SK-N-SH (cell line): ENCODE measurements at regions not wholly inside any gene's neighbourhood (a gene's known extent, or its start where the extent isn't known, plus 50 kb on each side); places are given as distances from the start of the nearest gene placed in this dataset.

ENCODE experiments used
- CTCF ChIA-PET: fragments of 300-600, 350-600 bp; formaldehyde crosslinking; extraction: SDS; loops from one replicate; lab custom pipeline; 2021; lab: Yijun Ruan, JAX
- POLR2A ChIA-PET: fragments of 350-600 bp; sonication (Branson Sonifier 250); formaldehyde crosslinking; extraction: SDS; loops from one replicate; lab custom pipeline; 2020; ENCODE audit warnings: antibody characterized with exemption, inconsistent platforms; lab: Yijun Ruan, JAX
- DNase-seq: peaks from one replicate; pipeline ENCODE4 v3.0.0; 2012
- H2AFZ ChIP-seq: fragments of 200-600 bp; sonication (generic); 2 replicates; pipeline ENCODE4 v1.8.1; 2016; ENCODE audit warnings: antibody characterized with exemption, mild to moderate bottlenecking, low read depth
- H3F3A ChIP-seq: fragments of 200-600 bp; sonication (generic); replicated peaks from 2 replicates; pipeline ENCODE3; 2016; ENCODE audit warnings: antibody characterized with exemption, mild to moderate bottlenecking; ENCODE audit not compliant: insufficient read depth
- H3K27ac ChIP-seq, 2 experiments: fragments of 200-500 bp in 1 of 2; fragments of 200-600 bp in 1 of 2; sonication (Bioruptor generic) in 1 of 2; sonication (generic), shearing (Covaris generic) in 1 of 2; 2 replicates each; pipeline versions ENCODE4 v1.5.1 to v1.6.1; 2014 to 2016; ENCODE audit warnings: low read depth in 2 of 2, inconsistent platforms in 1 of 2, low read length in 1 of 2, mild to moderate bottlenecking in 1 of 2, mixed read lengths in 1 of 2
- H3K27me3 ChIP-seq: fragments of 200-600 bp; sonication (generic), shearing (Covaris generic); 2 replicates; pipeline ENCODE4 v1.6.1; 2016; ENCODE audit warnings: mixed run types; ENCODE audit not compliant: insufficient read depth
- H3K36me3 ChIP-seq, 2 experiments: fragments of 200-500 bp in 1 of 2; fragments of 200-600 bp in 1 of 2; sonication (Bioruptor generic) in 1 of 2; sonication (generic) in 1 of 2; replicated peaks in 1 of 2; 2 replicates each; pipeline versions ENCODE3 to v1.5.1; 2014 to 2016; ENCODE audit warnings: low read length in 1 of 2, mild to moderate bottlenecking in 1 of 2; ENCODE audit not compliant: insufficient read depth in 2 of 2, control insufficient read depth in 1 of 2
- H3K4me1 ChIP-seq, 2 experiments: fragments of 200-500 bp in 1 of 2; fragments of 200-600 bp in 1 of 2; sonication (Bioruptor generic) in 1 of 2; sonication (generic), shearing (Covaris generic) in 1 of 2; 2 replicates each; pipeline versions ENCODE4 v1.5.1 to v1.6.1; 2014 to 2016; ENCODE audit warnings: low read depth in 1 of 2, low read length in 1 of 2, mixed run types in 1 of 2; ENCODE audit not compliant: insufficient read depth in 2 of 2, control insufficient read depth in 1 of 2
- H3K4me2 ChIP-seq: fragments of 200-600 bp; sonication (generic), shearing (Covaris generic); 2 replicates; pipeline ENCODE4 v1.6.1; 2017; ENCODE audit warnings: mixed run types
- H3K4me3 ChIP-seq, 2 experiments: fragments of 200-500 bp in 1 of 2; fragments of 200-600 bp in 1 of 2; sonication (Bioruptor generic) in 1 of 2; sonication (generic), shearing (Covaris generic) in 1 of 2; 2 replicates each; pipeline versions ENCODE4 v1.5.1 to v1.8.1; 2014 to 2016; ENCODE audit warnings: low read depth in 2 of 2, inconsistent platforms in 1 of 2, low read length in 1 of 2, mild to moderate bottlenecking in 1 of 2, mixed read lengths in 1 of 2, moderate library complexity in 1 of 2
- H3K79me2 ChIP-seq: fragments of 200-600 bp; sonication (generic); 2 replicates; pipeline ENCODE4 v1.8.1; 2017; ENCODE audit warnings: mild to moderate bottlenecking; ENCODE audit not compliant: insufficient read depth
- H3K9ac ChIP-seq: fragments of 200-600 bp; sonication (generic); 2 replicates; pipeline ENCODE4 v1.6.1; 2017; ENCODE audit warnings: mixed run types
- H3K9me2 ChIP-seq: fragments of 200-600 bp; sonication (generic); 2 replicates; pipeline ENCODE4 v1.6.1; 2017; ENCODE audit warnings: mixed run types
- H3K9me3 ChIP-seq: fragments of 200-600 bp; sonication (generic); 2 replicates; pipeline ENCODE4 v1.6.1; 2017; ENCODE audit warnings: mixed run types, mild to moderate bottlenecking, moderate library complexity
- H4K20me1 ChIP-seq: fragments of 200-600 bp; sonication (generic); 2 replicates; pipeline ENCODE4 v1.6.1; 2017; ENCODE audit warnings: mild to moderate bottlenecking, mixed run types; ENCODE audit not compliant: insufficient read depth
- CTCF ChIP-seq: fragments of 200-600 bp; sonication (generic); IDR thresholded peaks from 2 replicates; pipeline ENCODE4 v1.6.1; 2017; ENCODE audit warnings: antibody characterized with exemption, mild to moderate bottlenecking, moderate library complexity
- ELF1 ChIP-seq: IDR thresholded peaks from 2 replicates; pipeline ENCODE4 v1.4.0; 2012
- EP300 ChIP-seq, 2 experiments: IDR thresholded peaks; 2 replicates each; pipeline versions ENCODE4 v1.4.0 to v1.6.1; 2012; ENCODE audit warnings: borderline replicate concordance in 1 of 2, low read depth in 1 of 2, low read length in 1 of 2
- EZH2phosphoT487 ChIP-seq: fragments of 200-600 bp; sonication (generic); IDR thresholded peaks from 2 replicates; pipeline ENCODE4 v1.6.1; 2017; ENCODE audit warnings: low read depth, mixed run types, mild to moderate bottlenecking, antibody characterized with exemption, moderate library complexity, borderline replicate concordance
- FOSL2 ChIP-seq: IDR thresholded peaks from 2 replicates; pipeline ENCODE4 v1.4.0; 2012; ENCODE audit warnings: low read depth, mild to moderate bottlenecking, moderate library complexity, borderline replicate concordance
- GABPA ChIP-seq: IDR thresholded peaks from 2 replicates; pipeline ENCODE4 v1.4.0; 2012; ENCODE audit warnings: low read depth, mild to moderate bottlenecking
- MXI1 ChIP-seq: IDR thresholded peaks from 2 replicates; pipeline ENCODE4 v1.6.1; 2012; ENCODE audit warnings: mild to moderate bottlenecking, low read depth, low read length, improper control_type of control experiment
- NFIC ChIP-seq: IDR thresholded peaks from 2 replicates; pipeline ENCODE4 v1.4.0; 2012; ENCODE audit warnings: borderline replicate concordance
- RCOR1 ChIP-seq: fragments of 150-350 bp; IDR thresholded peaks from 2 replicates; pipeline ENCODE4 v1.6.1; 2017; ENCODE audit warnings: antibody characterized with exemption, low read length
- SIN3A ChIP-seq: IDR thresholded peaks from 2 replicates; pipeline ENCODE4 v1.6.1; 2012; ENCODE audit warnings: low read depth, mild to moderate bottlenecking, low read length, moderate library complexity, borderline replicate concordance
- SMC3 ChIP-seq: IDR thresholded peaks from 2 replicates; pipeline ENCODE4 v1.6.1; 2012; ENCODE audit warnings: low read depth, low read length, improper control_type of control experiment
- YY1 ChIP-seq: IDR thresholded peaks from 2 replicates; pipeline ENCODE4 v1.4.0; 2012; ENCODE audit warnings: low read depth, mild to moderate bottlenecking
- WGBS: methylation state at CpG from one replicate; pipeline ENCODE4 v1.1.6; 2017; ENCODE audit warnings: low lambda C conversion rate; 5-methylcytosine and 5-hydroxymethylcytosine counted together
- TF ChIP-seq, protein P1 (sequence below): IDR thresholded peaks from 2 replicates; pipeline ENCODE4 v1.4.0; 2012; ENCODE audit warnings: low read depth, borderline replicate concordance
- TF ChIP-seq, protein P2 (sequence below): fragments of 150-350 bp; IDR thresholded peaks from 2 replicates; pipeline ENCODE4 v1.6.1; 2016; ENCODE audit warnings: mild to moderate bottlenecking, low read depth, low read length

GRCh38 chr9:80632041-80632440 is 1057.3 kb downstream of the TLE1 start (continued):
- TF ChIP-seq, protein P1, sequence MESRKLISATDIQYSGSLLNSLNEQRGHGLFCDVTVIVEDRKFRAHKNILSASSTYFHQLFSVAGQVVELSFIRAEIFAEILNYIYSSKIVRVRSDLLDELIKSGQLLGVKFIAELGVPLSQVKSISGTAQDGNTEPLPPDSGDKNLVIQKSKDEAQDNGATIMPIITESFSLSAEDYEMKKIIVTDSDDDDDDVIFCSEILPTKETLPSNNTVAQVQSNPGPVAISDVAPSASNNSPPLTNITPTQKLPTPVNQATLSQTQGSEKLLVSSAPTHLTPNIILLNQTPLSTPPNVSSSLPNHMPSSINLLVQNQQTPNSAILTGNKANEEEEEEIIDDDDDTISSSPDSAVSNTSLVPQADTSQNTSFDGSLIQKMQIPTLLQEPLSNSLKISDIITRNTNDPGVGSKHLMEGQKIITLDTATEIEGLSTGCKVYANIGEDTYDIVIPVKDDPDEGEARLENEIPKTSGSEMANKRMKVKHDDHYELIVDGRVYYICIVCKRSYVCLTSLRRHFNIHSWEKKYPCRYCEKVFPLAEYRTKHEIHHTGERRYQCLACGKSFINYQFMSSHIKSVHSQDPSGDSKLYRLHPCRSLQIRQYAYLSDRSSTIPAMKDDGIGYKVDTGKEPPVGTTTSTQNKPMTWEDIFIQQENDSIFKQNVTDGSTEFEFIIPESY, result no peak
- TF ChIP-seq SMC3 (no peak), FOSL2 (no peak)

DNA sequence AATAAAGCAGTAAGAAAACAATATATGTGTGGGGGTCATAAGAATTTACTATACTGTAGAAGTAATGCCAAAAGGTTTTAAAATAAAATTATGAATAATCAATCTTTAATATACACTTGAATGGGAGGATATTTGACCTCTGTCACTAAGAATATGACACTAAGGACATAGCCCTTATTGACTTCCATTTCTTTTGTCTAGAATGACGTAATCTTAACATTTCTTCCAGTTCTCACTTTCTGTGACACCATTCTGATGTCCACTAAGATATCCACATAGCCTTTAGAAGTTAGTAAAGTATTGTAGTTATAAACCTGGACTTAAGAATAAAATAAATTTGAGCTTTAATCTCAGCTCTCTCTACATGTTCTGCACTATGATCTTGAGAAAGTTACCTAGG is 1050.7 kb downstream of the TLE4 start:
- H3K9ac ChIP-seq, result no peak overlapping the region
- ChIA-PET CTCF (no interaction called here), POLR2A (no interaction called here)
- no peak overlapping the region for H3K27ac ChIP-seq
- H3K27me3 ChIP-seq, result no peaks in the 10 kb centered on the region
- no peak for DNase-seq
- H3K4me2 ChIP-seq, result no peak overlapping the region
- H3F3A ChIP-seq, result no peaks in the 10 kb centered on the region
- H4K20me1 ChIP-seq, result no peaks in the 10 kb centered on the region
- no peak overlapping the region for H3K4me3 ChIP-seq
- 3% methylated on average over 1 of the region's 1 CpG for WGBS
- no peaks in the 10 kb centered on the region for H3K4me1 ChIP-seq
- 0 out of 2 replicates have a peak, but pooled peaks cover 4% of the 10 kb centered on the region for H3K9me3 ChIP-seq
- no peaks in the 10 kb centered on the region for H3K36me3 ChIP-seq
- H3K79me2 ChIP-seq, result no peaks in the 10 kb centered on the region
- H3K9me2 ChIP-seq, result no peaks in the 10 kb centered on the region
- no peak overlapping the region for H2AFZ ChIP-seq
- no peak for TF ChIP-seq CTCF
- no peak for TF ChIP-seq EZH2phosphoT487
- no peak for TF ChIP-seq NFIC
- no peak for TF ChIP-seq ELF1
- TF ChIP-seq, protein P2, sequence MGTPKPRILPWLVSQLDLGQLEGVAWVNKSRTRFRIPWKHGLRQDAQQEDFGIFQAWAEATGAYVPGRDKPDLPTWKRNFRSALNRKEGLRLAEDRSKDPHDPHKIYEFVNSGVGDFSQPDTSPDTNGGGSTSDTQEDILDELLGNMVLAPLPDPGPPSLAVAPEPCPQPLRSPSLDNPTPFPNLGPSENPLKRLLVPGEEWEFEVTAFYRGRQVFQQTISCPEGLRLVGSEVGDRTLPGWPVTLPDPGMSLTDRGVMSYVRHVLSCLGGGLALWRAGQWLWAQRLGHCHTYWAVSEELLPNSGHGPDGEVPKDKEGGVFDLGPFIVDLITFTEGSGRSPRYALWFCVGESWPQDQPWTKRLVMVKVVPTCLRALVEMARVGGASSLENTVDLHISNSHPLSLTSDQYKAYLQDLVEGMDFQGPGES, result no peak
- no peak for TF ChIP-seq MXI1
- TF ChIP-seq YY1, result no peak
- TF ChIP-seq SIN3A, result no peak
- no peak for TF ChIP-seq EP300 (IDR thresholded peaks at IDR 0.05; ENCODE audit: borderline replicate concordance in 1 of 2, low read depth in 1 of 2, low read length in 1 of 2)
- no peak for TF ChIP-seq RCOR1
- no peak for TF ChIP-seq GABPA
